ENCODE measurements at regions not wholly inside any gene's neighbourhood (a gene's known extent, or its start where the extent isn't known, plus 50 kb on each side); places are given as distances from the start of the nearest gene placed in this dataset.

DNA sequence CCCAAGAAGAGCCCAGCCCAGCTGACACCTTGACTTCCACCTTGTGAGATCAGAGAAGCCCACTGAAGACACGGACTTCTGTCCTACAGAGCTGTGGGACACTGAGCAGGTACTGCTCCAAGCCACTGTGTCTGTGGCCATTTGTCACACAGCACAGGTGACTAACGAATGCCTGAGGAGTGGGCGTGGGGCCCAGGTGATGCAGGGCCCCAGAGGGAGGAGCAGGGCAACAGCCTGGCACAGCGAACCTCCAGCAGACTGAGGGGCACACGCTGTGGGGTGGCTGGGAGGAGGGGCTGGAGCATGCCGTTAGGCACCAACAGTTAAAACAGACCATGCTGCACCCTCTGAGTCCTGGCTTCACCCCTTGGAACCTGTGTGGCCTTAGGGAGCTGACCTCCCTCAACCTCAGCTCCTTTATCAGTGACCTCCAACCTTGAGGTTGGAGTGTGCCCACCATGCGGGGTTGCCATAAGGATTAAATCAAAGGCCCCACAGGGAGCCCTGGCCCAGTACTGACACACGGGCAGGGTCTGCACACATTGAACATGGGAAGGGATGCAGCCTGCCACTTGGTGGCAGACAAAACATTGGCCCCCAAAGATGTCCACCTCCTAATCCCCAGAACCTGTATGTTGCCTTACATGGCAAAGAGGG is 119.9 kb upstream of the CST7 start:
- no peak for ATAC-seq
- FAIRE-seq: no peak

More for the DNA sequence above, 119.9 kb upstream of the CST7 start:
- BruUV-seq (replicated peaks): no TSS peak
- ChIA-PET CTCF (ENCODE audit: low intra/inter-chr PET ratio) (no interaction called here), POLR2A (no interaction called here)
- DNase-seq (ENCODE audit: extremely low read depth in 1 of 4, low spot score in 3 of 4): no peak
- intact Hi-C loops (cut with micrococcal nuclease): no loop called here
- no peaks in the 10 kb centered on the region for H3K9me3 ChIP-seq (replicated peaks; ENCODE audit: control insufficient read depth, insufficient read depth, low read depth, low read length)
- TF ChIP-seq ZNF274 (IDR thresholded peaks at IDR 0.05; ENCODE audit: borderline replicate concordance, low read depth, low read length): no peak
- TF ChIP-seq STAT5B (CRISPR knock-in tag; IDR thresholded peaks at IDR 0.05): no peak
- TF ChIP-seq, protein P1, sequence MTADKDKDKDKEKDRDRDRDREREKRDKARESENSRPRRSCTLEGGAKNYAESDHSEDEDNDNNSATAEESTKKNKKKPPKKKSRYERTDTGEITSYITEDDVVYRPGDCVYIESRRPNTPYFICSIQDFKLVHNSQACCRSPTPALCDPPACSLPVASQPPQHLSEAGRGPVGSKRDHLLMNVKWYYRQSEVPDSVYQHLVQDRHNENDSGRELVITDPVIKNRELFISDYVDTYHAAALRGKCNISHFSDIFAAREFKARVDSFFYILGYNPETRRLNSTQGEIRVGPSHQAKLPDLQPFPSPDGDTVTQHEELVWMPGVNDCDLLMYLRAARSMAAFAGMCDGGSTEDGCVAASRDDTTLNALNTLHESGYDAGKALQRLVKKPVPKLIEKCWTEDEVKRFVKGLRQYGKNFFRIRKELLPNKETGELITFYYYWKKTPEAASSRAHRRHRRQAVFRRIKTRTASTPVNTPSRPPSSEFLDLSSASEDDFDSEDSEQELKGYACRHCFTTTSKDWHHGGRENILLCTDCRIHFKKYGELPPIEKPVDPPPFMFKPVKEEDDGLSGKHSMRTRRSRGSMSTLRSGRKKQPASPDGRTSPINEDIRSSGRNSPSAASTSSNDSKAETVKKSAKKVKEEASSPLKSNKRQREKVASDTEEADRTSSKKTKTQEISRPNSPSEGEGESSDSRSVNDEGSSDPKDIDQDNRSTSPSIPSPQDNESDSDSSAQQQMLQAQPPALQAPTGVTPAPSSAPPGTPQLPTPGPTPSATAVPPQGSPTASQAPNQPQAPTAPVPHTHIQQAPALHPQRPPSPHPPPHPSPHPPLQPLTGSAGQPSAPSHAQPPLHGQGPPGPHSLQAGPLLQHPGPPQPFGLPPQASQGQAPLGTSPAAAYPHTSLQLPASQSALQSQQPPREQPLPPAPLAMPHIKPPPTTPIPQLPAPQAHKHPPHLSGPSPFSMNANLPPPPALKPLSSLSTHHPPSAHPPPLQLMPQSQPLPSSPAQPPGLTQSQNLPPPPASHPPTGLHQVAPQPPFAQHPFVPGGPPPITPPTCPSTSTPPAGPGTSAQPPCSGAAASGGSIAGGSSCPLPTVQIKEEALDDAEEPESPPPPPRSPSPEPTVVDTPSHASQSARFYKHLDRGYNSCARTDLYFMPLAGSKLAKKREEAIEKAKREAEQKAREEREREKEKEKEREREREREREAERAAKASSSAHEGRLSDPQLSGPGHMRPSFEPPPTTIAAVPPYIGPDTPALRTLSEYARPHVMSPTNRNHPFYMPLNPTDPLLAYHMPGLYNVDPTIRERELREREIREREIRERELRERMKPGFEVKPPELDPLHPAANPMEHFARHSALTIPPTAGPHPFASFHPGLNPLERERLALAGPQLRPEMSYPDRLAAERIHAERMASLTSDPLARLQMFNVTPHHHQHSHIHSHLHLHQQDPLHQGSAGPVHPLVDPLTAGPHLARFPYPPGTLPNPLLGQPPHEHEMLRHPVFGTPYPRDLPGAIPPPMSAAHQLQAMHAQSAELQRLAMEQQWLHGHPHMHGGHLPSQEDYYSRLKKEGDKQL (CRISPR knock-in tag; IDR thresholded peaks at IDR 0.05; ENCODE audit: borderline replicate concordance): no peak
- TF ChIP-seq, protein P2, sequence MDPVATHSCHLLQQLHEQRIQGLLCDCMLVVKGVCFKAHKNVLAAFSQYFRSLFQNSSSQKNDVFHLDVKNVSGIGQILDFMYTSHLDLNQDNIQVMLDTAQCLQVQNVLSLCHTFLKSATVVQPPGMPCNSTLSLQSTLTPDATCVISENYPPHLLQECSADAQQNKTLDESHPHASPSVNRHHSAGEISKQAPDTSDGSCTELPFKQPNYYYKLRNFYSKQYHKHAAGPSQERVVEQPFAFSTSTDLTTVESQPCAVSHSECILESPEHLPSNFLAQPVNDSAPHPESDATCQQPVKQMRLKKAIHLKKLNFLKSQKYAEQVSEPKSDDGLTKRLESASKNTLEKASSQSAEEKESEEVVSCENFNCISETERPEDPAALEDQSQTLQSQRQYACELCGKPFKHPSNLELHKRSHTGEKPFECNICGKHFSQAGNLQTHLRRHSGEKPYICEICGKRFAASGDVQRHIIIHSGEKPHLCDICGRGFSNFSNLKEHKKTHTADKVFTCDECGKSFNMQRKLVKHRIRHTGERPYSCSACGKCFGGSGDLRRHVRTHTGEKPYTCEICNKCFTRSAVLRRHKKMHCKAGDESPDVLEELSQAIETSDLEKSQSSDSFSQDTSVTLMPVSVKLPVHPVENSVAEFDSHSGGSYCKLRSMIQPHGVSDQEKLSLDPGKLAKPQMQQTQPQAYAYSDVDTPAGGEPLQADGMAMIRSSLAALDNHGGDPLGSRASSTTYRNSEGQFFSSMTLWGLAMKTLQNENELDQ (CRISPR knock-in tag; IDR thresholded peaks at IDR 0.05; ENCODE audit: borderline replicate concordance): no peak
- TF ChIP-seq HNRNPL (IDR thresholded peaks at IDR 0.05; ENCODE audit: low read depth, low read length): no peak
- no peak for TF ChIP-seq TEAD1 (CRISPR knock-in tag; IDR thresholded peaks at IDR 0.05)
- TF ChIP-seq, protein P3, sequence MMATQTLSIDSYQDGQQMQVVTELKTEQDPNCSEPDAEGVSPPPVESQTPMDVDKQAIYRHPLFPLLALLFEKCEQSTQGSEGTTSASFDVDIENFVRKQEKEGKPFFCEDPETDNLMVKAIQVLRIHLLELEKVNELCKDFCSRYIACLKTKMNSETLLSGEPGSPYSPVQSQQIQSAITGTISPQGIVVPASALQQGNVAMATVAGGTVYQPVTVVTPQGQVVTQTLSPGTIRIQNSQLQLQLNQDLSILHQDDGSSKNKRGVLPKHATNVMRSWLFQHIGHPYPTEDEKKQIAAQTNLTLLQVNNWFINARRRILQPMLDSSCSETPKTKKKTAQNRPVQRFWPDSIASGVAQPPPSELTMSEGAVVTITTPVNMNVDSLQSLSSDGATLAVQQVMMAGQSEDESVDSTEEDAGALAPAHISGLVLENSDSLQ (IDR thresholded peaks at IDR 0.05): no peak
- no peak for TF ChIP-seq ZNF766 (CRISPR knock-in tag; conservative IDR thresholded peaks at IDR 0.05)
- no peak for TF ChIP-seq ZBED1 (IDR thresholded peaks at IDR 0.05)
- no peaks in the 10 kb centered on the region for H3K4me1 ChIP-seq (replicated peaks in 1 of 2; ENCODE audit: control insufficient read depth in 2 of 2, insufficient read depth in 2 of 2, low read length in 2 of 2)
- no peaks in the 10 kb centered on the region for H3K9me1 ChIP-seq (ENCODE audit: control insufficient read depth, insufficient read depth, low read length)
- in situ Hi-C loops (cut with MboI): no loop called here
- no peak overlapping the region for H3K4me3 ChIP-seq
- no peak overlapping the region for H3K27ac ChIP-seq (ENCODE audit: extremely low read depth, low read depth, low read length)
- no peaks in the 10 kb centered on the region for H3K79me2 ChIP-seq (ENCODE audit: control insufficient read depth, insufficient read depth, low read length)
- 0% methylated on average over 8 of the region's 8 CpGs for WGBS (ENCODE audit: insufficient coverage, low coverage, missing lambda C conversion rate)
- H3K4me2 ChIP-seq (ENCODE audit: insufficient read depth, low read length): no peak overlapping the region
- H3K27me3 ChIP-seq (ENCODE audit: control insufficient read depth in 2 of 2, insufficient read depth in 2 of 2, low read length in 2 of 2): peaks cover 0 to 1% of the 10 kb centered on the region in 2 experiments; a peak in 1 of 5 replicates
- H3K9ac ChIP-seq (ENCODE audit: insufficient read depth in 1 of 2, low read depth in 2 of 2, low read length in 2 of 2): no peak overlapping the region
- H2AFZ ChIP-seq (ENCODE audit: low read depth, low read length): no peak overlapping the region
- no peaks in the 10 kb centered on the region for H4K20me1 ChIP-seq (replicated peaks; ENCODE audit: control insufficient read depth, insufficient read depth, low read length)
- H3K36me3 ChIP-seq (ENCODE audit: control insufficient read depth, insufficient read depth, low read length): no peaks in the 10 kb centered on the region
